ENCODE measurements at regions not wholly inside any gene's neighbourhood (a gene's known extent, or its start where the extent isn't known, plus 50 kb on each side); places are given as distances from the start of the nearest gene placed in this dataset.

DNA sequence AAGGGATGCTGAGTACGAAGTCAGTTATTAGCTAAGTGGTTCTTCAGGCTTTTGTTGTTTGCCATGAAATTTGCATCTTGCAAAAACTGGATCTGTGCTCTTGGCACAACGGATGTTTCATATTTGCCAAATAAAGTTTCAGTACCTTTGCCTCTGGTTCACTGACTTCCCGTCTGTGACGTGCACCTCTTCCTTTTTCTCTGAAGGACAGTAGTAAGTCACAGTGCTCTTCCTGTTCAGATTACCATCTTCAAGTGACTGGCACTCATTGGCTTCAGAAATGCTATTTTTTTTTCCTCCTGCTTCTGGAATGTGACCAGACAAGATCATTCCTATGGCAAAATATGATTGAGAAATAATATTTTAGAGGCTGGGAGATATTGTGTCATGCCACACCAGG lies 75.9 kb upstream of the GREM2 start:
- TF ChIP-seq CTCF (IDR thresholded peaks at IDR 0.05) (no peak), EP300 (IDR thresholded peaks at IDR 0.05; ENCODE audit: low read depth) (no peak), POLR2A (IDR thresholded peaks at IDR 0.05) (no peak), POLR2AphosphoS5 (IDR thresholded peaks at IDR 0.05) (no peak)
